GM12878 (cell line): ENCODE measurements at regions not wholly inside any gene's neighbourhood (a gene's known extent, or its start where the extent isn't known, plus 50 kb on each side); places are given as distances from the start of the nearest gene placed in this dataset.

Experiments used
- ATAC-seq: fragments of 200-7000 bp; cut with Tn5 transposase; 3 replicates; pipeline ENCODE4 v1.9.1; 2020; ENCODE audit warnings: mild to moderate bottlenecking, moderate library complexity
- BruUV-seq: library from RNA; stranded (reverse); fragments of 400-500 nt; replicated peaks from 2 replicates; lab custom pipeline; 2021; lab: Mats Ljungman, UMichigan
- CTCF ChIA-PET: fragments of 300-600 bp; sonication (Branson Sonifier 250); formaldehyde crosslinking; extraction: SDS; loops from one replicate; lab custom pipeline; 2021; ENCODE audit warnings: inconsistent platforms; lab: Yijun Ruan, JAX
- POLR2A ChIA-PET: fragments of 350-600 bp; formaldehyde crosslinking; extraction: SDS; loops from one replicate; lab custom pipeline; 2021; ENCODE audit warnings: inconsistent platforms; lab: Charles Lee
- RAD21 ChIA-PET: fragments of 300-600 bp; sonication (Branson Sonifier 250); formaldehyde crosslinking; loops from one replicate; lab custom pipeline; 2023; ENCODE audit warnings: antibody characterized with exemption; ENCODE audit not compliant: unreplicated experiment; lab: Charles Lee
- SMC1A ChIA-PET: fragments of 300-600 bp; sonication (Branson Sonifier 250); formaldehyde crosslinking; loops from one replicate; lab custom pipeline; 2023; ENCODE audit not compliant: unreplicated experiment, uncharacterized antibody; lab: Charles Lee
- DNase-seq: peaks from one replicate; pipeline ENCODE4 v3.0.0-alpha.2; 2011; ENCODE audit warnings: low read depth, low spot score
- FAIRE-seq: peaks from 3 replicates; lab custom pipeline; 2011; peaks lifted over from hg19 to GRCh38; lab: Jason Lieb, UNC
- H2AFZ ChIP-seq: 2 replicates; pipeline ENCODE4 v1.6.0; 2011; ENCODE audit warnings: low read depth, low read length, control low read depth; ENCODE audit not compliant: control insufficient read depth
- H3K27ac ChIP-seq: 2 replicates; pipeline ENCODE4 v1.5.1; 2011; ENCODE audit warnings: control low read depth; ENCODE audit not compliant: control insufficient read depth, insufficient read depth
- H3K27me3 ChIP-seq, 2 experiments: replicated peaks in 1 of 2; 2 replicates each; pipeline versions ENCODE4 v1.6.0 to v1.6.1; 2011; ENCODE audit warnings: low read length in 1 of 2; ENCODE audit not compliant: control insufficient read depth in 2 of 2, insufficient read depth in 2 of 2
- H3K36me3 ChIP-seq, 2 experiments: 2 replicates each; pipeline ENCODE4 v1.5.1; 2011; ENCODE audit warnings: low read length in 1 of 2; ENCODE audit not compliant: control insufficient read depth in 2 of 2, insufficient read depth in 2 of 2
- H3K4me1 ChIP-seq: 2 replicates; pipeline ENCODE4 v1.6.1; 2011; ENCODE audit warnings: mild to moderate bottlenecking, low read length, moderate library complexity, mixed read lengths; ENCODE audit not compliant: control insufficient read depth, insufficient read depth
- H3K4me2 ChIP-seq: 2 replicates; pipeline ENCODE4 v1.6.0; 2011; ENCODE audit warnings: control low read depth; ENCODE audit not compliant: control insufficient read depth, insufficient read depth
- H3K4me3 ChIP-seq: fragments of 200-600 bp; sonication (generic); 2 replicates; pipeline ENCODE4 v1.5.1; 2016
- H3K79me2 ChIP-seq: 2 replicates; pipeline ENCODE4 v1.6.0; 2011; ENCODE audit warnings: low read length; ENCODE audit not compliant: control insufficient read depth, insufficient read depth
- H3K9ac ChIP-seq: 2 replicates; pipeline ENCODE4 v1.8.0; 2011; ENCODE audit warnings: low read length, control low read depth, mixed read lengths; ENCODE audit not compliant: control insufficient read depth, insufficient read depth
- H3K9me3 ChIP-seq: replicated peaks from 3 replicates; pipeline ENCODE4 v1.5.1; 2011; ENCODE audit warnings: mild to moderate bottlenecking, low read length; ENCODE audit not compliant: control insufficient read depth, insufficient read depth
- H4K20me1 ChIP-seq: 2 replicates; pipeline ENCODE4 v1.6.0; 2011; ENCODE audit not compliant: control insufficient read depth, insufficient read depth
- GABPA ChIP-seq: IDR thresholded peaks from 2 replicates; pipeline ENCODE4 v1.6.1; 2014; ENCODE audit warnings: antibody characterized with exemption, low read depth, mild to moderate bottlenecking, inconsistent platforms
- PAX8 ChIP-seq: fragments of 450-650 bp; IDR thresholded peaks from 2 replicates; pipeline ENCODE4 v1.6.1; 2017; ENCODE audit warnings: mild to moderate bottlenecking, moderate library complexity
- RB1 ChIP-seq: fragments of 450-650 bp; formaldehyde crosslinking; IDR thresholded peaks from 2 replicates; pipeline ENCODE4 v1.6.1; 2017; ENCODE audit warnings: mild to moderate bottlenecking, borderline replicate concordance
- SMAD1 ChIP-seq: fragments of 450-650 bp; IDR thresholded peaks from 2 replicates; pipeline ENCODE4 v1.6.1; 2018; ENCODE audit warnings: mild to moderate bottlenecking, low read depth; ENCODE audit not compliant: partially characterized antibody
- TARDBP ChIP-seq: IDR thresholded peaks from 2 replicates; pipeline ENCODE4 v1.6.1; 2016; ENCODE audit warnings: borderline replicate concordance
- ZNF622 ChIP-seq: fragments of 450-650 bp; IDR thresholded peaks from 2 replicates; pipeline ENCODE4 v1.6.1; 2017; ENCODE audit warnings: mild to moderate bottlenecking, inconsistent platforms
- WGBS: methylation state at CpG from one replicate; pipeline ENCODE4 v1.1.6; 2016; ENCODE audit warnings: low lambda C conversion rate; ENCODE audit not compliant: insufficient replicate concordance, insufficient coverage; ENCODE audit errors: missing lambda C conversion rate; 5-methylcytosine and 5-hydroxymethylcytosine counted together
- in situ Hi-C: fragments of 300-500 bp; cut with MboI; formaldehyde crosslinking; loops from 9 replicates; pipeline ENCODE4 v1.14.3; 2018; ENCODE audit warnings: mixed read lengths
- intact Hi-C: fragments of 100-400 bp; cut with micrococcal nuclease; formaldehyde crosslinking; loops from one replicate; pipeline ENCODE4 v1.14.2; 2022; ENCODE audit not compliant: unreplicated experiment
- TF ChIP-seq, protein P1 (sequence below): fragments of 450-650 bp; IDR thresholded peaks from 2 replicates; pipeline ENCODE4 v1.6.1; 2017; ENCODE audit warnings: antibody characterized with exemption, mild to moderate bottlenecking, moderate library complexity

GRCh38 chr6:86276056-86276455, 633.4 kb upstream of the SYNCRIP start:
- POLR2A ChIA-PET: no interaction called here
- RAD21 ChIA-PET: no interaction called here
- Histone ChIP-seq H3K27me3 (no peaks in the 10 kb centered on the region), H3K4me3 (no peak overlapping the region), H3K4me1 (no peaks in the 10 kb centered on the region), H3K9me3 (no peaks in the 10 kb centered on the region), H3K9ac (no peak overlapping the region), H4K20me1 (no peaks in the 10 kb centered on the region), H2AFZ (no peak overlapping the region), H3K27ac (no peak overlapping the region), H3K79me2 (no peaks in the 10 kb centered on the region), H3K36me3 (no peaks in the 10 kb centered on the region), H3K4me2 (no peak overlapping the region)
- WGBS: 10% methylated on average over 5 of the region's 5 CpGs
- ATAC-seq (no peak), DNase-seq (no peak), FAIRE-seq (no peak)
- SMC1A ChIA-PET: no interaction called here
- BruUV-seq: no TSS peak
- CTCF ChIA-PET: no interaction called here
- no peak for TF ChIP-seq SMAD1
- no peak for TF ChIP-seq ZNF622
- TF ChIP-seq PAX8: no peak
- in situ Hi-C loops (no loop called here), intact Hi-C loops (no loop called here)

DNA sequence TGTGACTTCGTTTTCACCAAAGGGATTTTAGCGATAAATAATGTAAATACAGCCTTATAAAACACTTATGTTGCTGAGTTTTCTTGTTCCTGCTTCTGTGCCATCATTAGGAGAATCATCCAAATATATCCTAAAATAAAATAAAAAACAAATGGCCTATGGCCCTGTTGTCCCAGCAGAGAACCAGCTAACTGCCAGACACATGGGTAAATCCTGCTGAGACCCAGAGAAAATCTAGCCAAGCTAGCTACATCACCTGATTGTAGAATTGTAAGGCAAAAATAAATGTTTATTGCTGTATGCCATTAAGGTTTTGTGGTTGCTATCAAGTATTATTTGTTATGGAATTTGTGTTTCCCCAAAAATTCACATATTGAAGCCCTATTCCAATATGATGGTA, 631.2 kb upstream of the SYNCRIP start:
- no peaks in the 10 kb centered on the region for H4K20me1 ChIP-seq
- TF ChIP-seq GABPA (no peak), TARDBP (no peak), RB1 (no peak)
- TF ChIP-seq, protein P1, sequence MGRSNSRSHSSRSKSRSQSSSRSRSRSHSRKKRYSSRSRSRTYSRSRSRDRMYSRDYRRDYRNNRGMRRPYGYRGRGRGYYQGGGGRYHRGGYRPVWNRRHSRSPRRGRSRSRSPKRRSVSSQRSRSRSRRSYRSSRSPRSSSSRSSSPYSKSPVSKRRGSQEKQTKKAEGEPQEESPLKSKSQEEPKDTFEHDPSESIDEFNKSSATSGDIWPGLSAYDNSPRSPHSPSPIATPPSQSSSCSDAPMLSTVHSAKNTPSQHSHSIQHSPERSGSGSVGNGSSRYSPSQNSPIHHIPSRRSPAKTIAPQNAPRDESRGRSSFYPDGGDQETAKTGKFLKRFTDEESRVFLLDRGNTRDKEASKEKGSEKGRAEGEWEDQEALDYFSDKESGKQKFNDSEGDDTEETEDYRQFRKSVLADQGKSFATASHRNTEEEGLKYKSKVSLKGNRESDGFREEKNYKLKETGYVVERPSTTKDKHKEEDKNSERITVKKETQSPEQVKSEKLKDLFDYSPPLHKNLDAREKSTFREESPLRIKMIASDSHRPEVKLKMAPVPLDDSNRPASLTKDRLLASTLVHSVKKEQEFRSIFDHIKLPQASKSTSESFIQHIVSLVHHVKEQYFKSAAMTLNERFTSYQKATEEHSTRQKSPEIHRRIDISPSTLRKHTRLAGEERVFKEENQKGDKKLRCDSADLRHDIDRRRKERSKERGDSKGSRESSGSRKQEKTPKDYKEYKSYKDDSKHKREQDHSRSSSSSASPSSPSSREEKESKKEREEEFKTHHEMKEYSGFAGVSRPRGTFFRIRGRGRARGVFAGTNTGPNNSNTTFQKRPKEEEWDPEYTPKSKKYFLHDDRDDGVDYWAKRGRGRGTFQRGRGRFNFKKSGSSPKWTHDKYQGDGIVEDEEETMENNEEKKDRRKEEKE: no peak
- in situ Hi-C loops: no loop called here
- FAIRE-seq (no peak), ATAC-seq (no peak), DNase-seq (no peak)
- no peak overlapping the region for H3K4me2 ChIP-seq
- no peak overlapping the region for H3K27ac ChIP-seq
- no peaks in the 10 kb centered on the region for H3K79me2 ChIP-seq
- no peak overlapping the region for H3K9ac ChIP-seq
- intact Hi-C loops: no loop called here
- WGBS: 33% methylated on average over 2 of the region's 2 CpGs
- no peaks in the 10 kb centered on the region for H3K36me3 ChIP-seq
- no TSS peak for BruUV-seq
- H3K9me3 ChIP-seq: no peaks in the 10 kb centered on the region
- no peaks in the 10 kb centered on the region for H3K27me3 ChIP-seq
- H3K4me3 ChIP-seq: no peak overlapping the region
- no peak overlapping the region for H2AFZ ChIP-seq
- ChIA-PET RAD21 (no interaction called here), POLR2A (no interaction called here), SMC1A (no interaction called here), CTCF (no interaction called here)
- H3K4me1 ChIP-seq: no peaks in the 10 kb centered on the region
